Memory B cell (primary cell): ENCODE measurements at regions not wholly inside any gene's neighbourhood (a gene's known extent, or its start where the extent isn't known, plus 50 kb on each side); places are given as distances from the start of the nearest gene placed in this dataset.
"Not testable (repeated sequence)": the region's sequence is repeated elsewhere in the genome, so short reads cannot be mapped to it uniquely, and the experiment has no call there.

ENCODE experiments used
- ATAC-seq: fragments of 150-1000 bp; cut with Tn5 transposase; 2 replicates; pipeline ENCODE4 v1.10.0; 2021; ENCODE audit warnings: low read depth, mild to moderate bottlenecking, moderate library complexity
- DNase-seq, 2 donors: peaks; one replicate each; pipeline ENCODE4 v3.0.0; 2022; ENCODE audit warnings: low spot score in 2 of 2
- H3K27ac Mint-ChIP-seq: one replicate; pipeline ENCODE4 v1.8.0; 2022; ENCODE audit warnings: mild to moderate bottlenecking, moderate library complexity, mixed read lengths
- H3K27me3 Mint-ChIP-seq: one replicate; pipeline ENCODE4 v1.8.0; 2022; ENCODE audit warnings: mixed read lengths
- H3K36me3 Mint-ChIP-seq: one replicate; pipeline ENCODE4 v1.8.0; 2022; ENCODE audit warnings: mild to moderate bottlenecking, mixed read lengths
- H3K4me1 Mint-ChIP-seq: one replicate; pipeline ENCODE4 v1.8.0; 2022; ENCODE audit warnings: mixed read lengths
- H3K4me3 Mint-ChIP-seq: one replicate; pipeline ENCODE4 v1.8.0; 2022; ENCODE audit warnings: mild to moderate bottlenecking, moderate library complexity, mixed read lengths
- H3K9me3 Mint-ChIP-seq: one replicate; pipeline ENCODE4 v1.8.0; 2022; ENCODE audit warnings: mixed read lengths

- Mint-ChIP-seq H3K27me3 (no peaks in the 10 kb centered on the region), H3K9me3 (peaks cover 9% of the 10 kb centered on the region), H3K27ac (no peak overlapping the region), H3K4me1 (no peaks in the 10 kb centered on the region), H3K4me3 (no peak overlapping the region), H3K36me3 (no peaks in the 10 kb centered on the region)
- ATAC-seq (no peak), DNase-seq (no peak)
Measured at GRCh38 chr5:8824371-8824770, 721.5 kb downstream of the SEMA5A start.

GRCh38 chr5:8825139-8825757, 720.6 kb downstream of the SEMA5A start:
- no peak for ATAC-seq
- DNase-seq = no peak
- H3K4me3 Mint-ChIP-seq = no peak overlapping the region
- no peaks in the 10 kb centered on the region for H3K4me1 Mint-ChIP-seq
- no peaks in the 10 kb centered on the region for H3K27me3 Mint-ChIP-seq
- H3K36me3 Mint-ChIP-seq = no peaks in the 10 kb centered on the region
- H3K9me3 Mint-ChIP-seq = peaks cover 9% of the 10 kb centered on the region
- H3K27ac Mint-ChIP-seq = no peak overlapping the region

- DNase-seq (no peak), ATAC-seq (no peak)
- H3K27ac Mint-ChIP-seq = no peak overlapping the region
- no peak overlapping the region for H3K4me3 Mint-ChIP-seq
- no peaks in the 10 kb centered on the region for H3K27me3 Mint-ChIP-seq
- H3K36me3 Mint-ChIP-seq = no peaks in the 10 kb centered on the region
- no peaks in the 10 kb centered on the region for H3K4me1 Mint-ChIP-seq
- peaks cover 6% of the 10 kb centered on the region for H3K9me3 Mint-ChIP-seq
Measured at GRCh38 chr5:8826508-8826907, 719.4 kb downstream of the SEMA5A start.

DNA sequence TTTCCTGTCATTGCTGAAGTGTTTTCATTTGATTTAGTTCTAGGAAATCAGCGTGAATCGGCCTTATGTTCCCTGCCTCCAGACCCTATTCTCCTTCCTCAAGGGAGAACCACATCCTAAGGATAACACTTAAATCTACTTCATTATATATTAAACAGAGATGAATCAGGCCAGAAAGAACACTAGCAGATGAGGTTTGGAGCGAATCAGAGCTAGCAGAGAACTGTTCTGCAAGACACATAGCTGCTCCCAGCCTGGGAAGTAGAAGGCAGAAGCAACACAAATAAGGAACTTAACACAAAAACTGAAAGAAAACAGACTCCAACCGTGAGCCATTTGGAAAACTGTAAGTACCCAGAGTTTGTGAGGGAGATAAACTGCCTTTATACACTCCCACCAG, 718.2 kb downstream of the SEMA5A start:
- Mint-ChIP-seq H3K27ac (no peak overlapping the region), H3K4me3 (no peak overlapping the region), H3K36me3 (no peaks in the 10 kb centered on the region), H3K9me3 (peaks cover 1% of the 10 kb centered on the region), H3K27me3 (no peaks in the 10 kb centered on the region), H3K4me1 (no peaks in the 10 kb centered on the region)
- no peak for ATAC-seq
- no peak for DNase-seq

- H3K9me3 Mint-ChIP-seq = no peaks in the 10 kb centered on the region
- H3K36me3 Mint-ChIP-seq = no peaks in the 10 kb centered on the region
- H3K4me1 Mint-ChIP-seq = no peaks in the 10 kb centered on the region
- no peak for DNase-seq
- ATAC-seq = no peak
- H3K27ac Mint-ChIP-seq = no peak overlapping the region
- no peak overlapping the region for H3K4me3 Mint-ChIP-seq
- no peaks in the 10 kb centered on the region for H3K27me3 Mint-ChIP-seq
Measured at GRCh38 chr5:8828596-8829322, 717.1 kb downstream of the SEMA5A start.

GRCh38 chr5:8829323-8830029, 716.4 kb downstream of the SEMA5A start:
- Mint-ChIP-seq H3K27me3 (no peaks in the 10 kb centered on the region), H3K4me3 (no peak overlapping the region), H3K4me1 (no peaks in the 10 kb centered on the region), H3K9me3 (no peaks in the 10 kb centered on the region), H3K36me3 (no peaks in the 10 kb centered on the region), H3K27ac (no peak overlapping the region)
- DNase-seq (no peak), ATAC-seq (no peak)

GRCh38 chr5:8831251-8831650, 714.6 kb downstream of the SEMA5A start:
- ATAC-seq = no peak
- Mint-ChIP-seq H3K27me3 (no peaks in the 10 kb centered on the region), H3K9me3 (no peaks in the 10 kb centered on the region)

DNA sequence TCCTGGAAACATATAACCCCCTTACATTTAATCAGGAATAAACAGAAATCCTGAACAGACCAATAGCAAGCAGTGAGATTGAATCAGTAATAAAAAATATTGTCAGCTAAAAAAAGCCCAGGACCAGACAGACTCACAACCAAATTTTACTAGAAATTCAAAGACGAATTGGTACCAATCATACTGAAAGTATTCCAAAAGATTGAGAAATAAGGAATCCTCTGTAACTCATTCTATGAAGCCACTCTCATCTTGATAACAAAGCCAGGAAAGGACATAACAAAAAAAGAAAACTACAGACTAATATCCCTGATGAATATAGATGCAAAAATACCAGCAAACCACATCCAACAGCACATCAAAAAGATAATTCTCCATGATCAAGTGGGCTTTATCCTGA, 714.0 kb downstream of the SEMA5A start:
- DNase-seq (no peak), ATAC-seq (no peak)
- no peaks in the 10 kb centered on the region for H3K36me3 Mint-ChIP-seq
- no peak overlapping the region for H3K4me3 Mint-ChIP-seq
- no peak overlapping the region for H3K27ac Mint-ChIP-seq
- no peaks in the 10 kb centered on the region for H3K27me3 Mint-ChIP-seq
- no peaks in the 10 kb centered on the region for H3K9me3 Mint-ChIP-seq
- H3K4me1 Mint-ChIP-seq = no peaks in the 10 kb centered on the region

More at GRCh38 chr5:8831251-8831650, 714.6 kb downstream of the SEMA5A start:
- Mint-ChIP-seq H3K27ac (no peak overlapping the region), H3K36me3 (no peaks in the 10 kb centered on the region), H3K4me1 (no peaks in the 10 kb centered on the region), H3K4me3 (no peak overlapping the region)
- no peak for DNase-seq

GRCh38 chr5:8839361-8840055, 706.4 kb downstream of the SEMA5A start:
- ATAC-seq (no peak), DNase-seq (no peak)
- Mint-ChIP-seq H3K27ac (no peak overlapping the region), H3K9me3 (peaks cover 7% of the 10 kb centered on the region), H3K27me3 (no peaks in the 10 kb centered on the region), H3K36me3 (no peaks in the 10 kb centered on the region), H3K4me3 (no peak overlapping the region), H3K4me1 (no peaks in the 10 kb centered on the region)

GRCh38 chr5:8840237-8840636, 705.6 kb downstream of the SEMA5A start:
- Mint-ChIP-seq H3K4me3 (no peak overlapping the region), H3K27ac (no peak overlapping the region), H3K9me3 (peaks cover 7% of the 10 kb centered on the region), H3K4me1 (no peaks in the 10 kb centered on the region), H3K36me3 (no peaks in the 10 kb centered on the region), H3K27me3 (no peaks in the 10 kb centered on the region)
- DNase-seq = no peak
- ATAC-seq = no peak

GRCh38 chr5:8840746-8841145, 705.1 kb downstream of the SEMA5A start:
- DNase-seq, H3K27me3 Mint-ChIP-seq, H3K4me3 Mint-ChIP-seq, H3K36me3 Mint-ChIP-seq, H3K9me3 Mint-ChIP-seq, H3K4me1 Mint-ChIP-seq, H3K27ac Mint-ChIP-seq, ATAC-seq: not testable (repeated sequence)

- Mint-ChIP-seq H3K4me3 (no peak overlapping the region), H3K27ac (no peak overlapping the region), H3K27me3 (no peaks in the 10 kb centered on the region), H3K4me1 (no peaks in the 10 kb centered on the region), H3K36me3 (no peaks in the 10 kb centered on the region), H3K9me3 (peaks cover 7% of the 10 kb centered on the region)
- ATAC-seq (no peak), DNase-seq (no peak)
Measured at GRCh38 chr5:8842971-8843551, 702.8 kb downstream of the SEMA5A start.

DNA sequence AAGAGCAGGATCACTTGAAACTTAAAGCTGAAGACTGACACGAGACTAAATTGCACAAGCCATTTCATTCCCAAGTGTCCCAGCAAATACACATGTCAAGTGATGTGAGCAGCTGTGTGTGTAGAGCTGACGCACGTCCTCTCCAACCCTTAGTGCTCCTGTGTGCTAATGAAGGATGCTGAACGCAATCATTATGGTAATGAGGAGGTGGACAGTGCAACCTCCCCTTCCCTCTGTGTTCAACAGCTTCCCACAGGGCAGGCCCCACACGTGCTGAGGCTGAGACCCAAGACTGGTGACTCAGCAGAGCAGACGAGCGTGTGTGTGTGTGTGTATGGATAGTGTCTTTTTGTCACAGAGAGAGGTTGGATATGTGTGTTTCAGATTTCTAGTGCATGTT, 702.1 kb downstream of the SEMA5A start:
- Mint-ChIP-seq H3K27ac (no peak overlapping the region), H3K27me3 (no peaks in the 10 kb centered on the region), H3K4me3 (no peak overlapping the region), H3K9me3 (peaks cover 3% of the 10 kb centered on the region), H3K4me1 (no peaks in the 10 kb centered on the region), H3K36me3 (no peaks in the 10 kb centered on the region)
- DNase-seq (no peak), ATAC-seq (no peak)

DNA sequence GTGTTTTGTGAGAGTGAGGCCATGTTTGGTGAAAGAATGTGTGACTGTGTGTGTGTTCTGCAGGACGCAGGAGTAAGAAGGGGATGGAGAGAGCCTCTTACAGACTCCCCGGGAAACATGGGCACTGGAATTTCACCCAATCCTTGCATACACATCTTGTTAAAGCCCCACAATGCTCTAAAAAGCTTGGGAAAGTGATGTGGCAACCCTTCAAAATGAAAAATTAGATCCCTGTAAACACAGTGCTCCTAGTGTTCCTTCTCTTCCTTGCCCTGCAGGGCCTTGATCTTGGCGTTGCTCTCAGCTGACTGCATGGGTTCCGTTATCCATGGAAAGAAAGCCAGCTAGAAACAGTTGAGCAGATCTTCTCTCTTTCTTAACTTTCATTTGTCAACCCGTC, 701.7 kb downstream of the SEMA5A start:
- Mint-ChIP-seq H3K9me3 (peaks cover 3% of the 10 kb centered on the region), H3K36me3 (no peaks in the 10 kb centered on the region), H3K27me3 (no peaks in the 10 kb centered on the region), H3K27ac (no peak overlapping the region), H3K4me1 (no peaks in the 10 kb centered on the region), H3K4me3 (no peak overlapping the region)
- ATAC-seq (no peak), DNase-seq (no peak)
